AG09319 (cell line): ENCODE measurements at regions not wholly inside any gene's neighbourhood (a gene's known extent, or its start where the extent isn't known, plus 50 kb on each side); places are given as distances from the start of the nearest gene placed in this dataset.
A peak's percentile ranks its signal among the peaks of the same experiment; 100 is the strongest.

ENCODE experiments used
- DNase-seq: peaks from one replicate; pipeline ENCODE4 v3.0.0-alpha.2; 2010; ENCODE audit warnings: low read depth; ENCODE audit errors: extremely low read depth
- TF ChIP-seq, protein P1 (sequence below): IDR thresholded peaks from 2 replicates; pipeline ENCODE4 v1.5.1; 2011; ENCODE audit warnings: low read depth, mild to moderate bottlenecking, inconsistent platforms, low read length, moderate library complexity

DNA sequence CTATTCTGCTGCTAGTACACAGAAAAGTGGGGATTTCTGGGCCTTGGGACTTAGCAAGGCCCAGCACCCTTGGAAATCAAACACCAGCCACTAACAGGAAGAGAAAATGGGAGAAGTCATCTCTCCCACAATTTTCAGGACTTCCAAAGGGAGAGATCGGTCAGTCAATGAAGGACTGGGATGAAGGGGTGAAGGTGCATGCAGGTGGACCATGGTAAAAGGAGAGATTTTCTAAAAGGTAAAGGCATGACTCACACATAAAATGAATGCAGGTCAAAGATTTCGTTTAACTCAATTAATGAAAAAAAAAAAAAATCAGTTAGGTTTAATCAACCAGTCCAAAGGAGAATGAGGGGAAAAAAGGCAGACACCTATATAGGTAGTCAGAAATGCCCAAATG is 176.4 kb upstream of the PROK2 start:
- DNase-seq: no peak
- TF ChIP-seq, protein P1, sequence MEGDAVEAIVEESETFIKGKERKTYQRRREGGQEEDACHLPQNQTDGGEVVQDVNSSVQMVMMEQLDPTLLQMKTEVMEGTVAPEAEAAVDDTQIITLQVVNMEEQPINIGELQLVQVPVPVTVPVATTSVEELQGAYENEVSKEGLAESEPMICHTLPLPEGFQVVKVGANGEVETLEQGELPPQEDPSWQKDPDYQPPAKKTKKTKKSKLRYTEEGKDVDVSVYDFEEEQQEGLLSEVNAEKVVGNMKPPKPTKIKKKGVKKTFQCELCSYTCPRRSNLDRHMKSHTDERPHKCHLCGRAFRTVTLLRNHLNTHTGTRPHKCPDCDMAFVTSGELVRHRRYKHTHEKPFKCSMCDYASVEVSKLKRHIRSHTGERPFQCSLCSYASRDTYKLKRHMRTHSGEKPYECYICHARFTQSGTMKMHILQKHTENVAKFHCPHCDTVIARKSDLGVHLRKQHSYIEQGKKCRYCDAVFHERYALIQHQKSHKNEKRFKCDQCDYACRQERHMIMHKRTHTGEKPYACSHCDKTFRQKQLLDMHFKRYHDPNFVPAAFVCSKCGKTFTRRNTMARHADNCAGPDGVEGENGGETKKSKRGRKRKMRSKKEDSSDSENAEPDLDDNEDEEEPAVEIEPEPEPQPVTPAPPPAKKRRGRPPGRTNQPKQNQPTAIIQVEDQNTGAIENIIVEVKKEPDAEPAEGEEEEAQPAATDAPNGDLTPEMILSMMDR: no peak

DNA sequence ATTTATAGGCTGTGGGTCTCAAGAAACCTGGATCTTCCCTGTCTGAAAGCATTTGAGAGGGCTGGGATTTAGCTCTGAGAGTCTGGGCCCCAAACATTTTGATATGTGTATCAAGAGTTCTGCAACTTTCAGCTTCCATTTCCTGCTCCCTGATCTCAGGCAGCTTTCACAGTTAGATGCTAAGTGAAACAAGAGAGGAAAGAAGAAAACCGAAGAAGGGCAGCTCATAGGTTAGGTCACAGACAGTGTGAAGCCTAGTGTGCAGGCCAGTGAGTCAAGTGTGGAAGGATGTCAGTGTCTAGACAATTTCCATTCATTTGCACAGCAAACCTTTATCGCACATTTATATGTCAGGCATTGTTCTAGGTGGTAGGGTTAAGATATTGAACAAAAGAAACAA is 173.6 kb upstream of the PROK2 start:
- no peak for DNase-seq
- TF ChIP-seq, protein P1: no peak

DNA sequence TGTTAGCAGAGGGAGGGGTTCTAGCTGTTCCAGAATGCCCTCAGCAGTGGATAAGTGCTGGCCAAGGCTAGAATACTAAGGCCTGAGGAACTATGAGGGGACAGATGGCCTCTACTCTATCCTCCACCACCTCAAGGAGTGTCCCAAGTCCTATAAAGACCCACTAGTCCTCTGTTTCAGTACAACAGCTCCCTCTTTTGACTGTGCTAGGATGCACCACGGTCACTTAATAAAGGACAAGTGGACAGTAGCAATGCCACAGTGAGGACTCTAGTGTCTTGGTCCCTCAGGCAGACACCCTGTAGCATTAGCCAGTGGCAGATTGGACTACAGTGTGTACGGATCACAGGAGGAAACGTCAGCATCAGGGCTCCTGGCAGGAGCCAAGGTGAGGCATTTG is 171.8 kb upstream of the PROK2 start:
- DNase-seq: no peak

DNA sequence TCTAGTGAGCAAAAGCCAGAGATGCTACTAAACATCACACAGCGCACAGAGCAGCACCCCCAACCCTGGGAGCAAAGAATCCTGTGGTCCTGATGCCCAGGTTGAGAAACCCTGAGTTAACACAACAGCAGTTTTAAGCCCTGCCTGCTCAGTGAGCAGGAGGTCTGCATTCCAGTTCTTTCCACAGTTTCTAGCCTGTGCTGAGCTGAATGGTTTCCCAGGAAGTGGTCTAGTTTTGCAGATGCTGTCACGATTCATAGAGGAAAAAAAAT is 171.1 kb upstream of the PROK2 start:
- TF ChIP-seq, protein P1: no peak
- DNase-seq: no peak

More for the DNA sequence above, 171.8 kb upstream of the PROK2 start:
- TF ChIP-seq, protein P1: no peak

DNA sequence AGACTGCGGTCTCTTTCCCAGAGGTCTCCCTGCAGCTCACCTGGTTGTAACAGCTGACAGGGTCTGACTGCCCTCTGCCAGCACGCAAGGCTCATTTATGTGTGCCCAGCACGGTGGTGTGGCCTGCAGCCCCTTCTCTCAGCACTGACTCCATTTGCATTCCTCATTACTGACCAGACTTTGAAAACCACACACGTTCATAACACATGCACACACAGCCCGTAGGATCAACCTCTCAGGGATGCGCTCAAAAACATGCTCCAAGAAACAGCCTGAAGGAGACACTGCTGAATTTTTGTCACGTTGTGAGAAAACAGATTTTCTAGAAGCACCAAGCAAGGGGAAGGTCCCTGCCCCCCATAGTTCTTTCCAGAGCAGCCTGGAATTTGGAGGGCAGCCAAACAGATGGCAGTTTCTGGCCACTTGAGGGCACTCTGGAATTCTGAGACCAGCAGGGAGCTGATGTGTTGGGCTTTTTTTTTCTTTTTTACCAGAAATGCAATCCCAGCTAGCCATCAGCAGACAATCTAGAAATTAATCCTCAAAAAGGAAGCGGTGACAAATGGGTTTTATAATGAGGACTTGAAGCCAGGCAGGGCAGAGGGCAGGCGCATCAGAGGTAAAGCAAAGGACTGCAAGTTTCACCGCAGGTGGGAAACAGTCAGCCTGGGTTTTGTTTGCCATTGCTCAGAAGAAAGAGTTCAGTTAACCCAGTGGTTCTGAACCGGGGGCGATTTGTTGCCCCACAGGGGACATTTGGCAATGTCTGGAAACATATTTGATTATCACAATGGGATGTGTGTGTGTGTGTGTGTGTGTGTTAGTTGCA is 170.5 kb upstream of the PROK2 start:
- TF ChIP-seq, protein P1: peak; percentile 80
- peak; percentile 56 for DNase-seq

DNA sequence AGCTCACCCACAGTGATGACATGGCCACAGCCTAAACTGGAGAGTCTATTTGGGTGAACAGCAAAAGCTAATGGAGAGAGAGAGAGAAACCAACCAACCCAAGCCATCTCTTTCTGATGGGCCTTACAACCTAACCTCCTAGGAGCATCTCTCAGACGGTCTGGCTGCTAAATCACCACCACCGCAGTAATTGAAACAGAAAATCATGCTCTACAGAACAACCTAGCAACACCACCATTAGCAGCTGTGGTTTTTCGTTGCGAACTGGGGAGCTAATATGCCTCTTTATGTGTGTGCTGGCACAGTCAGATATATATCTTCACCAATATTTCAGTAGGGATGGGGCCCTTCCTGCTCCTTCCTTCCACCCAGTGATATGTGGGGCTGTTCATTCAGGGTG is 166.9 kb upstream of the PROK2 start:
- no peak for DNase-seq
- TF ChIP-seq, protein P1: no peak

DNA sequence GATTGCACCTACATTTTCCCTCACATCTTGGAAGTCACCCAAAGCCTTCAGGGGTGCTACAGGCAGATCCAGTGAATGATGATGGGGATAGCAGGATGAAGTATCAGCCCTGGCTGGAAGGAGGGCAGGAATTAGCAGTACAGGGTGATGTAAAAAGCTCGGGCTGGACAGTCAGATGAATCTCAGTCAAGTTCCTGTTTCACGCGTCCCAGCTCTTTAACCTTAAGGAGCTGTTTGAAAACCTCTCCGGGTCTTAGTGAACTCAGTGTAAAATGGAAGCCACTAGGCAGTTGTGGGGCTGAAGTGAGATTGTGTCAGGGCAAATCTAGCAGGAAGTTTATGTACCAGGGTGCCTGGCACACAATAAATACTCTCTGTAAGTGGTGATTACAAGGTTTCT is 166.4 kb upstream of the PROK2 start:
- DNase-seq: no peak
- TF ChIP-seq, protein P1: no peak
